ENCODE measurements at regions not wholly inside any gene's neighbourhood (a gene's known extent, or its start where the extent isn't known, plus 50 kb on each side); places are given as distances from the start of the nearest gene placed in this dataset.

DNA sequence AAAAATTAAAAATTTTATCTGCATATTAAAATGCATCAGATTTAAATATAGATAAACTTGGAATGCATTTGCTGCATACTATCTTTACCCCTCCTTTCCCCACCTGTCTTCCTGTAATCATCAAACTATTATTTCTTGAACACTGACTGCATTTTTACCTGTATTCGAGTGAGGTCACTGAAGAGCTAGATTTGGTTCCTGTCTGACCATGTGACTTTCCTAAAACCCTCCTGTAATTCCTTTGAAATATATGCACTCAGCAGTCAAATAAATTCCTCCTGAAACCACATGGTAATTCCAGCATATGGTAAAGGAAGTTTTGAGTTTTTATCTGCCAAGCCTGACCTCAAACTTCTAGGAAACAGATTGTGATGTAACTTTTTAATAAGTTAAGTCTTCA lies 445.6 kb upstream of the FRG2C start:
- no peak for ATAC-seq

GRCh38 chr3:75220932-75221331 lies 443.2 kb upstream of the FRG2C start:
- TF ChIP-seq PATZ1 (CRISPR knock-in tag; IDR thresholded peaks at IDR 0.05; ENCODE audit: borderline replicate concordance): no peak
- no peak for TF ChIP-seq ZNF8 (CRISPR knock-in tag; IDR thresholded peaks at IDR 0.05)
- no peak for TF ChIP-seq TSHZ2 (CRISPR knock-in tag; IDR thresholded peaks at IDR 0.05)
- no peak for TF ChIP-seq ARNTL (CRISPR knock-in tag; IDR thresholded peaks at IDR 0.05; ENCODE audit: borderline replicate concordance, low read depth)
- no peak for TF ChIP-seq OSR1 (CRISPR knock-in tag; IDR thresholded peaks at IDR 0.05)
- TF ChIP-seq ZC3H10 (CRISPR knock-in tag; IDR thresholded peaks at IDR 0.05): no peak
- no peak for TF ChIP-seq ZNF565 (CRISPR knock-in tag; conservative IDR thresholded peaks at IDR 0.05; ENCODE audit: low read depth)
- no peak for TF ChIP-seq CSDC2 (CRISPR knock-in tag; IDR thresholded peaks at IDR 0.05)
- no peak for TF ChIP-seq TOX (CRISPR knock-in tag; IDR thresholded peaks at IDR 0.05; ENCODE audit: borderline replicate concordance)
- TF ChIP-seq, protein P1, sequence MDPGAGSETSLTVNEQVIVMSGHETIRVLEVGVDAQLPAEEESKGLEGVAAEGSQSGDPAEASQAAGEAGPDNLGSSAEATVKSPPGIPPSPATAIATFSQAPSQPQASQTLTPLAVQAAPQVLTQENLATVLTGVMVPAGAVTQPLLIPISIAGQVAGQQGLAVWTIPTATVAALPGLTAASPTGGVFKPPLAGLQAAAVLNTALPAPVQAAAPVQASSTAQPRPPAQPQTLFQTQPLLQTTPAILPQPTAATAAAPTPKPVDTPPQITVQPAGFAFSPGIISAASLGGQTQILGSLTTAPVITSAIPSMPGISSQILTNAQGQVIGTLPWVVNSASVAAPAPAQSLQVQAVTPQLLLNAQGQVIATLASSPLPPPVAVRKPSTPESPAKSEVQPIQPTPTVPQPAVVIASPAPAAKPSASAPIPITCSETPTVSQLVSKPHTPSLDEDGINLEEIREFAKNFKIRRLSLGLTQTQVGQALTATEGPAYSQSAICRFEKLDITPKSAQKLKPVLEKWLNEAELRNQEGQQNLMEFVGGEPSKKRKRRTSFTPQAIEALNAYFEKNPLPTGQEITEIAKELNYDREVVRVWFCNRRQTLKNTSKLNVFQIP (CRISPR knock-in tag; IDR thresholded peaks at IDR 0.05; ENCODE audit: borderline replicate concordance, low read depth): no peak
- no peak for TF ChIP-seq ZFP30 (CRISPR knock-in tag; IDR thresholded peaks at IDR 0.05)
- TF ChIP-seq BACH2 (CRISPR knock-in tag; IDR thresholded peaks at IDR 0.05; ENCODE audit: borderline replicate concordance): no peak
- TF ChIP-seq SNAI2 (CRISPR knock-in tag; IDR thresholded peaks at IDR 0.05): no peak
- TF ChIP-seq ZNF70 (CRISPR knock-in tag; IDR thresholded peaks at IDR 0.05): no peak
- TF ChIP-seq, protein P2, sequence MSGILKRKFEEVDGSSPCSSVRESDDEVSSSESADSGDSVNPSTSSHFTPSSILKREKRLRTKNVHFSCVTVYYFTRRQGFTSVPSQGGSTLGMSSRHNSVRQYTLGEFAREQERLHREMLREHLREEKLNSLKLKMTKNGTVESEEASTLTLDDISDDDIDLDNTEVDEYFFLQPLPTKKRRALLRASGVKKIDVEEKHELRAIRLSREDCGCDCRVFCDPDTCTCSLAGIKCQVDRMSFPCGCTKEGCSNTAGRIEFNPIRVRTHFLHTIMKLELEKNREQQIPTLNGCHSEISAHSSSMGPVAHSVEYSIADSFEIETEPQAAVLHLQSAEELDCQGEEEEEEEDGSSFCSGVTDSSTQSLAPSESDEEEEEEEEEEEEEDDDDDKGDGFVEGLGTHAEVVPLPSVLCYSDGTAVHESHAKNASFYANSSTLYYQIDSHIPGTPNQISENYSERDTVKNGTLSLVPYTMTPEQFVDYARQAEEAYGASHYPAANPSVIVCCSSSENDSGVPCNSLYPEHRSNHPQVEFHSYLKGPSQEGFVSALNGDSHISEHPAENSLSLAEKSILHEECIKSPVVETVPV (CRISPR knock-in tag; IDR thresholded peaks at IDR 0.05): no peak
- no peak for TF ChIP-seq ESRRG (CRISPR knock-in tag; IDR thresholded peaks at IDR 0.05)
- TF ChIP-seq TCF4 (CRISPR knock-in tag; IDR thresholded peaks at IDR 0.05; ENCODE audit: borderline replicate concordance): no peak
- no peak for TF ChIP-seq PPARA (CRISPR knock-in tag; IDR thresholded peaks at IDR 0.05; ENCODE audit: borderline replicate concordance)
- no peak for TF ChIP-seq GLIS3 (CRISPR knock-in tag; IDR thresholded peaks at IDR 0.05)
- TF ChIP-seq RARB (CRISPR knock-in tag; IDR thresholded peaks at IDR 0.05): no peak
- ATAC-seq: no peak

More for the DNA sequence above, 445.6 kb upstream of the FRG2C start:
- no peak for TF ChIP-seq OSR1 (CRISPR knock-in tag; IDR thresholded peaks at IDR 0.05)
- TF ChIP-seq ESRRG (CRISPR knock-in tag; IDR thresholded peaks at IDR 0.05): no peak
- no peak for TF ChIP-seq PATZ1 (CRISPR knock-in tag; IDR thresholded peaks at IDR 0.05; ENCODE audit: borderline replicate concordance)
- no peak for TF ChIP-seq CSDC2 (CRISPR knock-in tag; IDR thresholded peaks at IDR 0.05)
- no peak for TF ChIP-seq ISL1 (CRISPR knock-in tag; IDR thresholded peaks at IDR 0.05)
- TF ChIP-seq ZFP3 (CRISPR knock-in tag; IDR thresholded peaks at IDR 0.05): no peak
- no peak for TF ChIP-seq PPARA (CRISPR knock-in tag; IDR thresholded peaks at IDR 0.05; ENCODE audit: borderline replicate concordance)
- TF ChIP-seq CREB5 (CRISPR knock-in tag; IDR thresholded peaks at IDR 0.05; ENCODE audit: low read depth): no peak
- TF ChIP-seq ZNF8 (CRISPR knock-in tag; IDR thresholded peaks at IDR 0.05): no peak
- no peak for TF ChIP-seq ZC3H10 (CRISPR knock-in tag; IDR thresholded peaks at IDR 0.05)

All from SK-N-SH treated with all-trans-retinoic acid at 6 μM for 48 hours (cell line).